HG03565 (cell line): ENCODE measurements at regions not wholly inside any gene's neighbourhood (a gene's known extent, or its start where the extent isn't known, plus 50 kb on each side); places are given as distances from the start of the nearest gene placed in this dataset.
"Not testable (repeated sequence)": the region's sequence is repeated elsewhere in the genome, so short reads cannot be mapped to it uniquely, and the experiment has no call there.

Experiments
- ATAC-seq: cut with Tn5 transposase; IDR thresholded peaks from one replicate; pipeline ENCODE4 v1.9.1; 2021; ENCODE audit warnings: mild to moderate bottlenecking, moderate library complexity; ENCODE audit not compliant: unreplicated experiment

DNA sequence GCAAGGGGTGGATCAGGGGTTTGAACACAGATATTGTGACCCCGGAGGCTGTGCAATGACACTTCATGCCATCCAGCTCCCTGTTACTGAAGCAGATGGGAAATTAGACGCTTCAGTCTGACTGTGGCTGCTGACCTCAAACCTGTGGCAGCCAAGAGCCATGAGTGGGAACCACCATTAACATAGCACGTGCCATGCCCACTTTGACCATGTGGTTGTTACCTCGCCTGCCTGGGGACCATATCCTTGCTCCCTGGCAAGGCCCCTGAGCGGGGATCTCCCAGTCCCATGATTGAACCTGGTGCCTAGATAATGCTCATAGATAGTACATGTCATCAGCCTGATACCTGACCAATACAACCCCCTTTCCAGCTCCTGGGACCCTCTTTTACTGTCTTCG is 68.9 kb downstream of the CYP26B1 start:
- ATAC-seq: no peak

GRCh38 chr2:72077702-72078169 is 69.9 kb downstream of the CYP26B1 start:
- ATAC-seq: no peak

GRCh38 chr2:72073373-72073772 is 74.3 kb downstream of the CYP26B1 start:
- ATAC-seq: not testable (repeated sequence)

DNA sequence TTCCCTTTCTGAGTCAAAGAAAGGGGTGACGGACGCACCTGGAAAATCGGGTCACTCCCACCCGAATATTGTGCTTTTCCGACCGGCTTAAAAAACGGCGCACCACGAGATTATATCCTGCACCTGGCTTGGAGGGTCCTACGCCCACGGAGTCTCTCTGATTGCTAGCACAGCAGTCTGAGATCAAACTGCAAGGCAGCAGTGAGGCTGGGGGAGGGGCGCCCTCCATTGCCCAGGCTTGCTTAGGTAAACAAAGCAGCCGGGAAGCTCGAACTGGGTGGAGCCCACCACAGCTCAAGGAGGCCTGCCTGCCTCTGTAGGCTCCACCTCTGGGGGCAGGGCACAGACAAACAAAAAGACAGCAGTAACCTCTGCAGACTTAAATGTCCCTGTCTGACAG is 83.5 kb downstream of the CYP26B1 start:
- not testable (repeated sequence) for ATAC-seq

GRCh38 chr2:72062336-72062735 is 85.3 kb downstream of the CYP26B1 start:
- no peak for ATAC-seq

DNA sequence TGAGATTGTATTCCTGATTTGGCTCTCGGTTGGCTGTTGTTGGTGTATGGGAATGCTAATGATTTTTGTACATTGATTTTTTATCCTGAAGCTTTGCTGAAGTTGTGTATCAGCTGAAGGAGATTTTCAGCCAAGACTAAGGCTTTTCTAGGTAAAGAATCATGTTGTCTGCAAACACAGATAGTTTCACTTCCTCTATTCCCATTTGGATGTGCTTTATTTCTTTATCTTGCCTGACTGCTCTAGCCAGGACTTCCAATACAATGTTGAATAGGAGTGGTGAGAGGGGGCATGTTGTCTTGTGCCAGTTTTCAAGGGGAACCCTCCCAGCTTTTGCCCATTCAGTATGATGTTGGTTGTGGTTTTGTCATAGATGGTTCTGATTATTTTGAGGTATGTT is 90.4 kb downstream of the CYP26B1 start:
- no peak for ATAC-seq

GRCh38 chr2:72051971-72052505 is 95.6 kb downstream of the CYP26B1 start:
- ATAC-seq: no peak

DNA sequence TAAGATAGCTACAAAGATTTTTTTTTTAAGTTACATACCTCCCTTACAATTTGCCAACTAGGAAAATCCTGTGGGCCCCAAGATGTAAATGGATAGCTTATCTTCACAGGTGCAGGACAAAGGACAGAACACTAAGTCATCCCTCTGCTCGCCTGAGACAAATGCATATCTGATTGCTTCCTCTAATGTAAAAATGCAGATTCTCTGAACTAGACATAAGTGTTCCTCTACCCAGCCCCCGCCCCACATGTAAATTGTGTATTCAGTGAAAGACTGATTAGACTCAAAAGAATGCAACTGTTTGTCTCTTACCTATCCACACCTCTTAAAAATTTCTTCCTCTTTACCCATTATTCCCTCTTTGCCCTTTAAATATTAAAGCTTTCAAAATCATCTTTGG is 96.5 kb downstream of the CYP26B1 start:
- ATAC-seq: no peak

GRCh38 chr2:72050734-72051133 is 96.9 kb downstream of the CYP26B1 start:
- ATAC-seq: no peak

DNA sequence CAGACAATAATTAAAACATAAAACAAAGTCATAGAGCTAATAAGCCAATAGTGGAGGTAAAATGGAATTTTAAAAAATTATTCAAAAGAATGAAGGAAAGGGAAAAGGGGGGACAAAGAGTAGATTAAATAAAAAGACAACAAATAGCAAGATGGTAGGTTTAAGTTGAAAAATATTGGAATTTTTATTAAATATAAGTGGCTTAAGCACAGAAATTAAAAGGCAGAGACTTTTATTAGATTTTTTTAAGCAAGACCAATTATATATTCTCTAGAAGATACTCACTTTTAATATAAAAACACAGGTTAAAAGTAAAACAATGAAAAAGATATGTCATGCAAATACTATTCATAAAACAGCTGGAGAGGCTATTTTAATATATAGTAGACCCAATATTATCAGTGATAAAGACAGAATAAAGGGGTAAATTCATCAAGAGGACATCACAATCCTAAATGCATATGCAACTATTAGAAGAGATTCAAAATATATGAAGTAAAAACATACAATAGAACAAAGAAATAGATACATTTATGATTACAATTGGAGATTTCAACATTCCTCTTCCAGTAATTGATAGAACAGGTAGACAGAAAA is 98.7 kb downstream of the CYP26B1 start:
- no peak for ATAC-seq

DNA sequence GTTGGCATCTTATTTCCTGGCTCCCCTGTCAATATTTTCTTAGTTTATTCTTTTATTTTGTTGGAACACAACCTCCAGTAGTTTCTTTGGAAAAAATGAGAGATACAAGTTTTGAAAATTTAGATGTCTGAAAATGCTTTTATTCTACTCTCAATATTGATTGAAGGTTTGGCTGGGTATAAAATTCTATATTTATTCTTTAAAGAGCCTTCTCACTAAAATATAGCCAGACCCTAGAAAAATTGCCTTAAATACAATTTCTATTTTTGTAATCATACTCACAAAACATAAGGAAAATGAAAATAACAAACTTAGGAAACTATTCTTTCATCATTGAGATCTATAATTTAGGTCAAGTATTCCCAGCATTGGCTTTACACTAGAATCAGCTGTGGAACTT is 103.7 kb downstream of the CYP26B1 start:
- ATAC-seq: no peak

DNA sequence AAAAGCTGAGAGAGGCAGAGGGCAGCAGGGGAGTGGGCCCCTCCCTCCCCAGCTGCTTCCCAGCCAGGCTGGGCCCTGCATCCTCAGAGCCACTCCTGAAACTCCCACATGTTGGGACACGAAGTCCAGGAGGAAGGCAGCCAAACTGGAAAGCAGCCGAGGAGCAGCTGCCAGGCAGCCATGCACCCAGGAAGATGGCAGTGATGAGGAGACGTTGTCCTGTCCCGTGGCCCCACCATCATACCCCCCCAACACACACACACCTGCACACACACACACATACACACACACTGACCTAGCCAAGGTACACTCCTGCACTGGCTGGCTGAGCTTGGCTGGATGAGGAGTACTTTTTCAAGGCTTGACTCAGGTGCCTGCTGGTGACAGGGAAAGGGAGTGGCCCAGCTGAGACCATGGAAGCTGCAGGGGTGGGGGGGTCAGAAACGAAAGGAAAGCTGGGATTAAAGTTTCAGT is 106.0 kb downstream of the CYP26B1 start:
- no peak for ATAC-seq

- ATAC-seq: no peak
Observed at GRCh38 chr2:72040629-72041571, 106.8 kb downstream of the CYP26B1 start.

DNA sequence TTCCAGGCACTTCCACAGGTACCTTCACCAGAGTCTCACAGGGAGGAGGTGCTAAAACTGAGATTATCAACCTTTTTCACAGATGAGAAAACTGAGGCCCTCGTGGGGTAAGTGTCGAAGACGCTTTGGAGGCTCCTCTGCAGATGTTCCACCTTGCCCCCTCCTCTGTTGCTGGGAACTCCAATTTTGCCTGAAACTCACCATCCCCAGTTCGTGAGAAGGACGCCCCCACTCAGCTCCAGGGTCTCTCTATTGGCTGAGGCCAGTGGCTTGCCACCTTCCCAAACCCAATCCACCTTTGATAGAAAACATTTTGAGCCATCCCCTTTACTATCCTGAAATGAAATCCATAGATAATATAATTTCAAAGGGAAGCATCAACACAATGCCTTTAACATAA is 109.1 kb downstream of the CYP26B1 start:
- ATAC-seq: no peak

- no peak for ATAC-seq
Observed at GRCh38 chr2:72037261-72037666, 110.4 kb downstream of the CYP26B1 start.

GRCh38 chr2:72036595-72036994 is 111.1 kb downstream of the CYP26B1 start:
- no peak for ATAC-seq

DNA sequence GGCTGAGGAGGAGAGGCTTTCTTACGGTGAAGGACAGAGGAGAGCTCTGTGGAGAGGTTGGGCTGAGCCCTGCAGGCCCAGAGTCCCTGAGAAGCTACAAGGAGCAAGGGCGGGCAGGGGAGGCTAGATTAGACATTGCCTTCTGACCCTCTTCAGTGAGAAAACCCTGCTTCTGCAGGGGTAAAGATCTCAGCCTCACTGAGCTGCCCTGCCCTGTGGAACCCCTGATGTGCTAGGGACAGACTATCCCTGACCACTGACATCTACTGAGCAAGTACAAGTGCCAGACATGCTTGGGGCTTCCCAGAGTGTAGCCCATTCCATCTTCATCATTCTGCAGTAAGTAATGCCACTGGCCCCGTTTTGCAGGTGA is 111.5 kb downstream of the CYP26B1 start:
- no peak for ATAC-seq

GRCh38 chr2:72035518-72036172 is 112.0 kb downstream of the CYP26B1 start:
- no peak for ATAC-seq

GRCh38 chr2:72034353-72035095 is 113.1 kb downstream of the CYP26B1 start:
- no peak for ATAC-seq

GRCh38 chr2:72033636-72034035 is 114.0 kb downstream of the CYP26B1 start:
- no peak for ATAC-seq
